ENCODE measurements at regions not wholly inside any gene's neighbourhood (a gene's known extent, or its start where the extent isn't known, plus 50 kb on each side); places are given as distances from the start of the nearest gene placed in this dataset.

- TF ChIP-seq EZH2 (IDR thresholded peaks at IDR 0.05; ENCODE audit: borderline replicate concordance, low read depth, low read length, poor library complexity, severe bottlenecking) (no peak), CTCF (conservative IDR thresholded peaks at IDR 0.05; ENCODE audit: low read depth, low read length) (no peak)
- CTCF ChIA-PET = no interaction called here
- Histone ChIP-seq H3K27ac (ENCODE audit: low read depth, low read length, poor library complexity, severe bottlenecking) (no peak overlapping the region), H3K27me3 (replicated peaks; ENCODE audit: insufficient read depth, low read depth, low read length, poor library complexity) (no peaks in the 10 kb centered on the region), H3K36me3 (ENCODE audit: insufficient read depth, low read length, poor library complexity, severe bottlenecking) (no peaks in the 10 kb centered on the region), H3K4me1 (ENCODE audit: insufficient read depth, low read length, poor library complexity, severe bottlenecking) (no peaks in the 10 kb centered on the region), H3K4me3 (ENCODE audit: low read depth, low read length, poor library complexity, severe bottlenecking) (no peak overlapping the region), H3K9me3 (ENCODE audit: low read depth, low read length, poor library complexity, severe bottlenecking) (no peaks in the 10 kb centered on the region)
- POLR2A ChIA-PET (ENCODE audit: low non-redundant PET) = no interaction called here
- intact Hi-C loops (cut with micrococcal nuclease; ENCODE audit: unreplicated experiment) = no loop called here
- no TSS peak for BruUV-seq (replicated peaks)
- DNase-seq (ENCODE audit: low spot score) = no peak
Observed at GRCh38 chr17:33494151-33494550, 201.1 kb upstream of the ASIC2 start.

GRCh38 chr17:33497623-33498022, 204.5 kb upstream of the ASIC2 start:
- POLR2A ChIA-PET (ENCODE audit: low non-redundant PET) = no interaction called here
- Histone ChIP-seq H3K4me3 (ENCODE audit: low read depth, low read length, poor library complexity, severe bottlenecking) (no peak overlapping the region), H3K4me1 (ENCODE audit: insufficient read depth, low read length, poor library complexity, severe bottlenecking) (no peaks in the 10 kb centered on the region), H3K36me3 (ENCODE audit: insufficient read depth, low read length, poor library complexity, severe bottlenecking) (no peaks in the 10 kb centered on the region), H3K27me3 (replicated peaks; ENCODE audit: insufficient read depth, low read depth, low read length, poor library complexity) (no peaks in the 10 kb centered on the region), H3K9me3 (ENCODE audit: low read depth, low read length, poor library complexity, severe bottlenecking) (no peaks in the 10 kb centered on the region), H3K27ac (ENCODE audit: low read depth, low read length, poor library complexity, severe bottlenecking) (no peak overlapping the region)
- no TSS peak for BruUV-seq (replicated peaks)
- TF ChIP-seq CTCF (conservative IDR thresholded peaks at IDR 0.05; ENCODE audit: low read depth, low read length) (no peak), EZH2 (IDR thresholded peaks at IDR 0.05; ENCODE audit: borderline replicate concordance, low read depth, low read length, poor library complexity, severe bottlenecking) (no peak)
- intact Hi-C loops (cut with micrococcal nuclease; ENCODE audit: unreplicated experiment) = no loop called here
- DNase-seq (ENCODE audit: low spot score) = no peak
- CTCF ChIA-PET = no interaction called here

GRCh38 chr17:33498069-33498468, 205.0 kb upstream of the ASIC2 start:
- Histone ChIP-seq H3K9me3 (ENCODE audit: low read depth, low read length, poor library complexity, severe bottlenecking) (no peaks in the 10 kb centered on the region), H3K36me3 (ENCODE audit: insufficient read depth, low read length, poor library complexity, severe bottlenecking) (no peaks in the 10 kb centered on the region), H3K4me1 (ENCODE audit: insufficient read depth, low read length, poor library complexity, severe bottlenecking) (no peaks in the 10 kb centered on the region), H3K27ac (ENCODE audit: low read depth, low read length, poor library complexity, severe bottlenecking) (no peak overlapping the region), H3K4me3 (ENCODE audit: low read depth, low read length, poor library complexity, severe bottlenecking) (no peak overlapping the region), H3K27me3 (replicated peaks; ENCODE audit: insufficient read depth, low read depth, low read length, poor library complexity) (no peaks in the 10 kb centered on the region)
- intact Hi-C loops (cut with micrococcal nuclease; ENCODE audit: unreplicated experiment) = no loop called here
- no TSS peak for BruUV-seq (replicated peaks)
- CTCF ChIA-PET = no interaction called here
- TF ChIP-seq CTCF (conservative IDR thresholded peaks at IDR 0.05; ENCODE audit: low read depth, low read length) = no peak
- TF ChIP-seq EZH2 (IDR thresholded peaks at IDR 0.05; ENCODE audit: borderline replicate concordance, low read depth, low read length, poor library complexity, severe bottlenecking) = no peak
- DNase-seq (ENCODE audit: low spot score) = no peak
- POLR2A ChIA-PET (ENCODE audit: low non-redundant PET) = no interaction called here
